Activated T-cell treated with anti-CD3 and anti-CD28 coated beads, Interleukin-2, amount 50 U/mL, for 24 hours (primary cell): ENCODE measurements at regions not wholly inside any gene's neighbourhood (a gene's known extent, or its start where the extent isn't known, plus 50 kb on each side); places are given as distances from the start of the nearest gene placed in this dataset.
"Not testable (repeated sequence)": the region's sequence is repeated elsewhere in the genome, so short reads cannot be mapped to it uniquely, and the experiment has no call there.

Source experiments
- DNase-seq: peaks from one replicate; pipeline ENCODE4 v3.0.0-alpha.2; 2020
- H3K27ac Mint-ChIP-seq: 2 replicates; pipeline ENCODE4 v1.8.0; 2020; ENCODE audit warnings: mild to moderate bottlenecking, mixed read lengths
- H3K27me3 Mint-ChIP-seq: 2 replicates; pipeline ENCODE4 v1.8.0; 2020; ENCODE audit warnings: mixed read lengths
- H3K36me3 Mint-ChIP-seq: 2 replicates; pipeline ENCODE4 v1.8.0; 2020; ENCODE audit warnings: low read depth, mixed read lengths
- H3K4me1 Mint-ChIP-seq: 2 replicates; pipeline ENCODE4 v1.8.0; 2020; ENCODE audit warnings: low read depth, mixed read lengths
- H3K4me3 Mint-ChIP-seq: 2 replicates; pipeline ENCODE4 v1.8.0; 2020; ENCODE audit warnings: mild to moderate bottlenecking, moderate library complexity, mixed read lengths
- H3K9me3 Mint-ChIP-seq: 2 replicates; pipeline ENCODE4 v1.8.0; 2020; ENCODE audit warnings: mixed read lengths

DNA sequence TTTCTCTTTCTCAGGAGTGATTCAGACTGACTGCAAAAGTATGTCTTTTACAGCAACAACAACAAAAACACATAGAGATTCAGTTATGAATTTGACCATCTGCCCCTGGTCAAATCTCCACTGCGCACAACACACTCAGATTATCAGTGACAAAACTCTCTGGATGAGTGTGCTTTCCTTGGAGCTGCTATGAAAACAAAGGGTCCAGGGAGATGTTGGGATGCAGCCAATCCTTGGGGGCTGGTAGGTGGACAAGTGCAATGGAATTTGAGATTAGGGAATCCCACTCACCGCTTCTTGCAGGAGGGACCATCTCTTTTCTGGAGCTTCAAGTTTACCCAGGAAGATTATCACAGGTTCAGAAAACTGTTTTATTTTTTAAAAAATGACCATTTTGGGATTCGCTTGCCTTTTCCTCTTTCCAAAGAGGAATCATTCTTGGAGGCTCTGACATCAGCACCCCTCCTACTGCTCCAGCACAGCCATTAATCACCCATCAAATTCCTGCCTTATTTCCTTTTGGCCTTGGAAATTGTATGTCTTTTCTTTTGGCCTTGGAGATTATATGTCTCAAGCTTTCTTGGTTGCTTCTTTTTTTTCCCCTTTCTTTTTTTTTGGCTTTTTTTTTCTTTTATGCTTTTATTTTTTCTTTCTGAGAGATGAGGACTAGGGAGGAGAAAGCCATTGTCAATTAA, 311.8 kb downstream of the TSHZ3 start:
- Mint-ChIP-seq H3K27me3 (peaks cover 38% of the 10 kb centered on the region), H3K4me3 (no peak overlapping the region), H3K36me3 (no peaks in the 10 kb centered on the region), H3K4me1 (no peaks in the 10 kb centered on the region), H3K9me3 (peaks cover 2% of the 10 kb centered on the region), H3K27ac (no peak overlapping the region)
- DNase-seq = no peak

DNA sequence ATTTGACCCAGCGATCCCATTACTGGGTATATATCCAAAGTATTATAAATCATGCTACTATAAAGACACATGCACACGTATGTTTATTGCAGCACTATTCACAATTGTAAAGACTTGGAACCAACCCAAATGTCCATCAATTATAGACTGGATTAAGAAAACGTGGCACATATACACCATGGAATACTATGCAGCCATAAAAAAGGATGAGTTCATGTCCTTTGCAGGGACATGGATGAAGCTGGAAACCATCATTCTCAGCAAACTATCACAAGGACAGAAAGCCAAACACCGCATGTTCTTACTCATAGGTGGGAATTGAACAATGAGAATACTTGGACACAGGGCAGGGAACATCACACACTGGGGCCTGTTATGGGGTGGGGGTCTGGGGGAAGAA, 317.8 kb downstream of the TSHZ3 start:
- H3K27me3 Mint-ChIP-seq = peaks cover 19% of the 10 kb centered on the region
- not testable (repeated sequence) for H3K36me3 Mint-ChIP-seq, H3K27ac Mint-ChIP-seq, DNase-seq, H3K9me3 Mint-ChIP-seq, H3K4me3 Mint-ChIP-seq, H3K4me1 Mint-ChIP-seq

DNA sequence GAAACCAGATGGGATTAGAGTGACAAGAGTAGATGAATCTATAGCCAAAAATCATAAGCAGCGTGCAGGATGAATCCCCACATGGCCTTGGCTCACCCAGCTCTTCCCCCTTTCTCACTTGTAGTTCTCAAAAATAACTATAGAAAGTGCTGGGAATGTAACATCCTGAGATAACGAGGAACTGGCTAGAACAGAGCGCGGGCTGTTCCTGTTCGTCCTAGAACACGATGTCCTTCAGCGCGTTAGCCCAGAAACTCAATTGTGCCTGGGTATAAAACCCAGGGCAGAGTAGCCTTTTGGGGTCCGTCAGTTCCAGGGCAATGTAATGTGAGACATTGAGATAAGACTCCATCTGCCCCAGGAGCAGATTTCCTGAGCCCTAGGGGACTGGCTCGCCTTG, 326.2 kb downstream of the TSHZ3 start:
- no peak overlapping the region for H3K27ac Mint-ChIP-seq
- no peak for DNase-seq
- H3K27me3 Mint-ChIP-seq = peaks cover 17% of the 10 kb centered on the region
- H3K4me3 Mint-ChIP-seq = no peak overlapping the region
- no peaks in the 10 kb centered on the region for H3K36me3 Mint-ChIP-seq
- H3K9me3 Mint-ChIP-seq = no peaks in the 10 kb centered on the region
- no peaks in the 10 kb centered on the region for H3K4me1 Mint-ChIP-seq

DNA sequence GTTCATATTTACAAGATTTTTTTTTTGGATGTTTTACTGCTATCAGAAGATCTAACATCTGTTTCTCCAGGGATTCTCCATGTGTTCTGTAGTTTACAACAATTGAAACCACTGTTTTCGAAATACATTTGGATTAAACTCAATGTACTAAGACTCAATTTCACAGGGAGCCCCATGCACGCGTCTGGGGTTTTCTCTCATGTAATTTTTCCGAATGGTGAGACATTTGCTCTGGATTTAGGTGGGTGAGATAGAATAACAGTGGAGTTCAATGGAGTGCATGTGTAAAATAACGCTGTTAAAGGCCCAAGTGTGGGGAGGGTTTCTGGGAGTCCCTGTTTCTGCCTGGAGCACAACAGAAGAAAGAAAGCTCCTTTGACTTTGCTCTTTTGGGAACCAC, 330.3 kb downstream of the TSHZ3 start:
- Mint-ChIP-seq H3K27me3 (peaks cover 12% of the 10 kb centered on the region), H3K36me3 (no peaks in the 10 kb centered on the region), H3K27ac (no peak overlapping the region), H3K4me1 (no peaks in the 10 kb centered on the region), H3K9me3 (no peaks in the 10 kb centered on the region), H3K4me3 (no peak overlapping the region)
- DNase-seq = no peak

DNA sequence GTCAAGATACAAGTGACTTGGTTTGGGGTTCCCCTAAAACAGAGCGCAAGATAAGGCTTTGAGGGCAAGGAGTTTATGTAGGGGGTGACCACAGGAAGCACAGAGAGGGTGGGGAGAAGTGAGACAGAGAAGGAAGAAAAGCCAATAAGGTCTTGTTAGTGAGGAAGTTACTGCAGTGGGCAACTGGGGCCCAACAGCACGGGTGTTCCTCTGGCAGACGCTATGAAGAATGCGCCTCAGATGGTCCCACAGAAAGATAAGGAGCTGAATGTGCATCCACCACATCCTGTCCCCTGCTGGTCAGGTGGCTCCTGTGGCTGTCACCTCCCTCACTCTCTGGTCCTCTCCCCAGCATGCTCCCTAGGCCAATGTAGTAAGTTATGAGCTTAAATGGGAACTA, 333.5 kb downstream of the TSHZ3 start:
- Mint-ChIP-seq H3K36me3 (no peaks in the 10 kb centered on the region), H3K4me3 (no peak overlapping the region), H3K4me1 (no peaks in the 10 kb centered on the region), H3K27me3 (peaks cover 19% of the 10 kb centered on the region), H3K27ac (no peak overlapping the region), H3K9me3 (no peaks in the 10 kb centered on the region)
- DNase-seq = no peak

DNA sequence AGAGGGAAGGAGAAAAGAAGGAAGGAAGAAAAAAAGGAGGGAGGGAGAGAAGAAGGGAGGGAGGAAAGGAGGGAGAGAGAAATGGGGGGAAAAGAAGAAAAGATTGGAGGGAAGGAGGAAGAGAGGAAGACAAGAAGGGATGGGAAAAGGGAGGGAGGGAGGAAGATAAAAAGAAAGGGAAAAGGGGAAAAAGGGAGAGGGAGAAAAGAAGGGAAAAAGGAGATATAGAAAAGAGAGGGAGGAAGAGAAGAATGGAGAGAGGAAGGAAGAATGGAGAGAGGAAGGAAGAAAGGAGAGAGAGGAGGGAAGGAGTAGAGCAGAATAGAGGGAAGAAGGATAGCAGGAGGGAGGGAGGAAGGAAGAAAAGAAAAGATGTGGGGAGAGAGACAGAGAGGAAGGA, 334.6 kb downstream of the TSHZ3 start:
- Mint-ChIP-seq H3K4me1 (no peaks in the 10 kb centered on the region), H3K27me3 (peaks cover 17% of the 10 kb centered on the region), H3K4me3 (no peak overlapping the region), H3K27ac (no peak overlapping the region), H3K9me3 (no peaks in the 10 kb centered on the region), H3K36me3 (no peaks in the 10 kb centered on the region)
- DNase-seq = no peak

DNA sequence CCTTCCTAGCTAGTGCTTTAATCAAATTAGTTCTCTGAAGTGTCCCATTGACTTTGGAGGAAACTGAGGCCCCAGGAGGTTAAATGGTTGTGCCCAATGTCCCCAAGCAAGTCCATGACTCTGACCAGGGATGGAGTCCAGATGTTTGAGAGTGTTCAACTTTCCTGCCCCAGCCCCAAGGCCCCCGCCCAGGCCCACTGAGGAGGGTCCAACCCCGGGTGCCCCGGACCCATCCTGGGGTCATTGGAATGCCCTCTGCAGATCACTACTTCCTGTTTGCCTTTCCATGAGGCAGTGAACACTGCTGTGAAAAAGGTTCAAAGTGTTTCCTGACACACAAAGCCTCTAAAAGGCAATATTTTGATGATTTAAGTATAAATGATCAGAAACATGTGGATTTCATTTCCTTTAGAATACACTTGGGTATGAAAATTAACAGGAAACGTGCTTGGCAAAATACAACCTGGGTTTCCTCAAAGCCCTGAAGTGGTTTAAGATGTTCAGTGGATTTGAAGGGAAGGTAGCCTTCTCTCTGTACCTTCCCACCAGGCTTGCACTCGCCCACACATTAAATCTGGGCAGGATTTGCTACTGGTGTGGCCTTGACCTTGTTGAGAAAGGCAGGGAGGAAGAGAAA, 335.7 kb downstream of the TSHZ3 start:
- no peaks in the 10 kb centered on the region for H3K36me3 Mint-ChIP-seq
- no peaks in the 10 kb centered on the region for H3K4me1 Mint-ChIP-seq
- no peaks in the 10 kb centered on the region for H3K9me3 Mint-ChIP-seq
- H3K27ac Mint-ChIP-seq = no peak overlapping the region
- H3K4me3 Mint-ChIP-seq = no peak overlapping the region
- H3K27me3 Mint-ChIP-seq = peaks cover 15% of the 10 kb centered on the region
- no peak for DNase-seq

DNA sequence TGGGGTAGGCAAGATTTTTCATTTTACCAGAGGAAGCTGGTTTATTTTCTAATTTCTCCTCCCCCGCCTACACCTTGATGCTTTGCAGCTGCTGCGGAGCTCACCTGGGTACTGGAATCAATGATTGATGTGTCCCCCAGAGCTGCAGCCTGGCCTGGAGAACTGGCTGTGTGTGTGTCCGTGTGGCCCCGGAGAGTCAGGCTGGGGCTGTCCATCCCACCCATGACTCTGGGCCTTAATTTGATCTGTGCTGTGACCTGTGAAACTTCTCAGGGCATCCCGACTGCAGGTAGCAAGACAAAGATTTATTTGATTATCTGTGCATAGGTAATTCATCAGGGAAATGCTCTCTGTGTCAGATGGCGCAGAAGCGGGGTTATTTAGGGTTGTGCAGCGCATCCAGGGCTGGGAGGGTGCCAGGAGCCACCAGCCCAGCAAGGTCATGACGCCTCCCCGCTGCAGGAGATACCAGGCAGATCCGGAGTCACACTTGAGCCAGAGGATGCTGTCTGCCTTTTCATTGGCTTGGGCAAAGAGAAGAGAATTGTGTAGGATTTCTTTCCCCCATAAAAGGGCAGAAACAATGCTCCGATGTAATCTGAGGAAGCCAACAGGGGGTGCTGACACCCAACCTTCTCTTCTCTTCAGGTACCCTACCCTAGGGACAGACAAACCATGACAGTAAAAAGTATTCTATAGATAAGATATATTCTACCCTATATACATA, 346.6 kb downstream of the TSHZ3 start:
- no peak for DNase-seq
- peaks cover 5% of the 10 kb centered on the region for H3K9me3 Mint-ChIP-seq
- no peaks in the 10 kb centered on the region for H3K36me3 Mint-ChIP-seq
- H3K27ac Mint-ChIP-seq = no peak overlapping the region
- H3K27me3 Mint-ChIP-seq = peaks cover 11% of the 10 kb centered on the region
- no peak overlapping the region for H3K4me3 Mint-ChIP-seq
- H3K4me1 Mint-ChIP-seq = no peaks in the 10 kb centered on the region

DNA sequence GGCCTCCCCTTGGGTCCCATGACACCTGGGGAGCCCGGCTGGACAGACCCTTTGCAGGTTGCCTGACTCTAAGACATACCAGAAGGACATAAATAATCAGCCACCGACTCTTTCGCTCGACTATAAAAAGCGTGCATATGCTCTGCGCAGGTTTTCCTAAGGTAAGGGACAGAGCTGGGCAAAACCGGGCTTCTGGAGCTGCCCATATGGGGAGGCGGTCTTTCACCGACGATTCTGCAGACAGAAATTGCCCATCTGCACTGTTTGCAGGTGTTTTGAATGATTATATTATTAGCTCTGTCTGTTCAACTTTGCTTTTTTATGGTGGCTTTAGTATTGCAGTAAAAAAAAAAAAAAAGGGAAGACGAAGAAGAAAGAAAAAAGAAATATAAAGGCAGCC, 347.2 kb downstream of the TSHZ3 start:
- Mint-ChIP-seq H3K4me3 (no peak overlapping the region), H3K27ac (no peak overlapping the region), H3K36me3 (no peaks in the 10 kb centered on the region), H3K27me3 (peaks cover 18% of the 10 kb centered on the region), H3K9me3 (peaks cover 5% of the 10 kb centered on the region), H3K4me1 (no peaks in the 10 kb centered on the region)
- no peak for DNase-seq

DNA sequence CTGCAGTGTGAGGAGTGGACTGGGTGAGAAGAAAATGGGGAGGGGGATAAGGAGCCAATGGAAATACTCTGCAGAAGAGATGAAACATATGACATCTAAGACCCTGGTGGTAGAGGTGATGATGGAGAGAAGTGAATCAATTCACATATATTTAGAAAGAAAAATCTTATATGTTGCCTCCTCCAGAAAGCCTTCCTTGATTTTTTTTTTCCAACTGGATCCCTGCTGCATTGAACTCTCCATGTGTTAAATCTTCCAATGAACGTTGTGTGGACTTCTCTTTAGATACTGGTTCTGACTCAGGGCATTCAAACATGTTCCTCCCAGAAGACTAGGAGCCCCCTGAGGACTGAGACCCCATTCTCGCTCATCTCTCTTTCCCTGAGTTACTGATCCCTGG, 348.3 kb downstream of the TSHZ3 start:
- peaks cover 22% of the 10 kb centered on the region for H3K27me3 Mint-ChIP-seq
- H3K4me3 Mint-ChIP-seq = no peak overlapping the region

DNA sequence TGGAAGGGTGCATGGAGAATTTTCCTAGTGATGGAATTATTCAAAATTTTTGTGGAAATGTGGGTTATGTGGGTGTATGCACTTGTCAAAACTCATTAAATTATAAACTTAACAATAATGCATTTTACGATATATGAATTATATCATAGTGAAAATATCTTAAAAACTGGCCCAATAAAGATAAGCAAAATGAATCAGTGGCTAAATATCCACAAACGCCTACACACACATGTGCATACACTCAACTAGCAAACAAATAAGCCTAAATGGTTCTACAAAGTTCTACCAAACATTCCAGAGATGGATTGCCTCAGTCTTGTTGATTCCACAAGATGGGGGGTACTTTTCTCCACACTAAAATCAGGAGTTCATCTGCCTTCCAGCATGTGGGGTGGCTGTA, 349.5 kb downstream of the TSHZ3 start:
- no peaks in the 10 kb centered on the region for H3K36me3 Mint-ChIP-seq
- no peaks in the 10 kb centered on the region for H3K4me1 Mint-ChIP-seq
- peaks cover 2% of the 10 kb centered on the region for H3K9me3 Mint-ChIP-seq
- no peak overlapping the region for H3K4me3 Mint-ChIP-seq
- H3K27me3 Mint-ChIP-seq = peaks cover 22% of the 10 kb centered on the region
- no peak for DNase-seq
- no peak overlapping the region for H3K27ac Mint-ChIP-seq

More for the DNA sequence above, 348.3 kb downstream of the TSHZ3 start:
- Mint-ChIP-seq H3K4me1 (no peaks in the 10 kb centered on the region), H3K36me3 (no peaks in the 10 kb centered on the region), H3K27ac (no peak overlapping the region), H3K9me3 (peaks cover 2% of the 10 kb centered on the region)
- DNase-seq = no peak

DNA sequence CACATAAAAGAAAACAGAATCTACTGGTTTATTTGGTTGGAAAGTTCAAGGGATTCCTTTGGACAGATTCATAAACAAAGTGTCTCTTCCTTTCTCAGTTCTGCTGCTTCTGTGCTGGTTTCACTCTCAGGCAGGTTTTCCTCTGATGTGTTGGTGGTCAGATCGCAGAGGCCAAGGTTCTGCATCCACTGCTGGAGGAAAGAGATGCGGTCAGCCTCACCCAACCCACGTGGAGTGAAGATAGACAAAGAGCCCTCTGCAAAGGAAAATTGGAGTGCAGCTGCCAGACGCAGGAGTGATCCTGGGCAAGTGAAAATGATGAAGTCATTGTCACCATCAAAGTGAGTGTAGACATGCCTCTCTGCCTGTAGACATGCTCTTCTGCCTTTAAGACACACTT, 352.0 kb downstream of the TSHZ3 start:
- Mint-ChIP-seq H3K36me3 (no peaks in the 10 kb centered on the region), H3K4me1 (no peaks in the 10 kb centered on the region)

DNA sequence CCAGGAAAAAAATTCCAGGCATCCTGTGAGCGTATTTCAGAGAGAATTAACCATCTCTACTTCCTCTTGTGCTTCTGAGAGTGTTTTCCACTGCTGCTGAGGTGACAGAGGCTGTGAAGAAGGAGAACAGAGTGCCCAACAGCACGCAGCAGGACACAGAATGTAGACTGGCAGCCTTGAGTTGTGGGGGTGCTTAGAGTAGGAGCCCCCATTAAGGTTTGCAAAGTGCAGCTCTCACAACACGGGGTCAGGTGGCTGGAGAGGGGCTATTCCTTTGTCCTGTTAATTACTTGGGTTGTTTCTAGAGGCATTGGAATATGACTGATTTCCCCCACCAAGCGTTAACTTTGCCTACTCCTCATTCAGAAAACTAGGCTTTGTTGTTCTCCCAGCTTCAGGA, 370.6 kb downstream of the TSHZ3 start:
- DNase-seq = no peak
- Mint-ChIP-seq H3K36me3 (no peaks in the 10 kb centered on the region), H3K27me3 (peaks cover 7% of the 10 kb centered on the region), H3K9me3 (peaks cover 8% of the 10 kb centered on the region), H3K4me1 (no peaks in the 10 kb centered on the region), H3K4me3 (no peak overlapping the region), H3K27ac (no peak overlapping the region)

More for the DNA sequence above, 352.0 kb downstream of the TSHZ3 start:
- peaks cover 22% of the 10 kb centered on the region for H3K27me3 Mint-ChIP-seq
- H3K4me3 Mint-ChIP-seq = no peak overlapping the region
- DNase-seq = no peak
- H3K9me3 Mint-ChIP-seq = no peaks in the 10 kb centered on the region
- no peak overlapping the region for H3K27ac Mint-ChIP-seq

DNA sequence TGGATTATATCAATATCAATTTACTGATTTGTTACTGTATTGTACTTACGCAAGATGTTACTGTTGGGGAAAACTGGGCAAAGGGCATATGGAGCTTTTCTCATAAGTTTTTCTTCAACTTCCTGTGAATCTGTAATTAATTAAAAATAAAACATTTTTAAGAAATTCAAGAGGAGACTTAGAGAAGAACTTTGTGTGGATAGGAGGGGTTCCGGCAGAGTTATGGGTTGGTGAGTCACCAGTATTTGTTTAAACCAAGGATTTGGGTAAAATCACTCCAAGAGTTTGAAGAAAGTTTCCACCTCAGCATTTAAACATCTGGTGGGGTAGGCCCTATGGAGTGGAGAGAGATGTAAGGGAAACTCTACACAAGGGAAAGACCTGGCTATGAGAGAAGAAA, 379.6 kb downstream of the TSHZ3 start:
- peaks cover 14% of the 10 kb centered on the region for H3K27me3 Mint-ChIP-seq
- H3K27ac Mint-ChIP-seq = no peak overlapping the region
- H3K4me1 Mint-ChIP-seq = no peaks in the 10 kb centered on the region
- no peaks in the 10 kb centered on the region for H3K9me3 Mint-ChIP-seq
- H3K36me3 Mint-ChIP-seq = no peaks in the 10 kb centered on the region
- no peak overlapping the region for H3K4me3 Mint-ChIP-seq
- no peak for DNase-seq

DNA sequence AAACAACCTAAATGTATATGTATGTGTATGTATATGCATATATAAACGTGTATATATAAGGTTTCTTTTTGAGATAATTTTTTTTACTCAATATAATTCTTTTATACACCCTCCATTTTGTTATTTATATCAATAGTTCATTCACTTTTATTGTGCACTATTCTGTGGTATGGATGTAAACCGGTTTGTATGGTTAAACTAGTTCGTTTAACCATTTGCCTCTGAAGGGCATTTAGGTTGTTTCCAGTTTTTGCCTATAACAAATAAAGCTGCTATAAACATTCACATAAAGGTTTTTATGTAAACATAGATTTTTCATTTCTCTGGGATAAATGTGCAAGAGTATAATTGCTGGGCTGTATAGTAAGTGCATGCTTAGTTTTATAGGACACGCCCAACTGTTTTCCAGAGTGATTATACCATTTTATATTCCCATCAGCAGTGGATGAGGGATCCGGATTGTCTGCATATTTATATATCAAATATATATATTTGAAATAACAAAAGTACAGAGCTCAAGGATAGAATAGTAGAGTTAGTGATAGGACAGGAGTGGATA, 380.3 kb downstream of the TSHZ3 start:
- DNase-seq = no peak
- no peaks in the 10 kb centered on the region for H3K36me3 Mint-ChIP-seq
- no peak overlapping the region for H3K4me3 Mint-ChIP-seq
- no peaks in the 10 kb centered on the region for H3K4me1 Mint-ChIP-seq
- peaks cover 14% of the 10 kb centered on the region for H3K27me3 Mint-ChIP-seq
- H3K27ac Mint-ChIP-seq = no peak overlapping the region
- H3K9me3 Mint-ChIP-seq = no peaks in the 10 kb centered on the region
